ENCODE measurements at regions not wholly inside any gene's neighbourhood (a gene's known extent, or its start where the extent isn't known, plus 50 kb on each side); places are given as distances from the start of the nearest gene placed in this dataset.
A peak's percentile ranks its signal among the peaks of the same experiment; 100 is the strongest.

- H3K4me1 ChIP-seq: peaks cover 0 to 52% (median 0%) of the 10 kb centered on the region in 4 donors
- 47% methylated on average over 3 of the region's 4 CpGs for WGBS (ENCODE audit: insufficient coverage, low coverage, low lambda C conversion rate, missing lambda C conversion rate)
- H3K4me3 ChIP-seq: no peak overlapping the region
- H3K36me3 ChIP-seq: no peaks in the 10 kb centered on the region
- no peak for TF ChIP-seq CTCF (IDR thresholded peaks at IDR 0.05)
- no peak for TF ChIP-seq POLR2A (IDR thresholded peaks at IDR 0.05)
- DNase-seq: peak; percentile 62 to 83 (median 82)
- ATAC-seq: peak; percentile 50 to 82 (median 76)
- no peaks in the 10 kb centered on the region for H3K9me3 ChIP-seq
- no peaks in the 10 kb centered on the region for H3K27me3 ChIP-seq
- intact Hi-C loops (cut with DNase I): no loop called here
- H3K27ac ChIP-seq: no peak overlapping the region
Observed at GRCh38 chr2:71950256-71951082, 197.2 kb downstream of the CYP26B1 start.

- Histone ChIP-seq H3K9me3 (no peaks in the 10 kb centered on the region), H3K36me3 (no peaks in the 10 kb centered on the region), H3K27ac (no peak overlapping the region), H3K4me1 (peaks cover 0 to 52% (median 0%) of the 10 kb centered on the region in 4 donors), H3K27me3 (no peaks in the 10 kb centered on the region), H3K4me3 (no peak overlapping the region)
- intact Hi-C loops (cut with DNase I): no loop called here
- WGBS (ENCODE audit: insufficient coverage, low coverage, low lambda C conversion rate, missing lambda C conversion rate): no CpG with 5 or more reads among the region's 3 CpGs
- TF ChIP-seq POLR2A (IDR thresholded peaks at IDR 0.05) (no peak), CTCF (IDR thresholded peaks at IDR 0.05) (no peak)
- DNase-seq (no peak), ATAC-seq (no peak)
Observed at GRCh38 chr2:71949537-71949798, 198.2 kb downstream of the CYP26B1 start.

- DNase-seq (peak; percentile 79 to 92 (median 92)), ATAC-seq (peak; percentile 81 to 95 (median 84))
- WGBS (ENCODE audit: insufficient coverage, low coverage, low lambda C conversion rate, missing lambda C conversion rate): 51% methylated on average over 9 of the region's 11 CpGs
- Histone ChIP-seq H3K4me1 (peaks cover 0 to 52% (median 0%) of the 10 kb centered on the region in 4 donors), H3K36me3 (no peaks in the 10 kb centered on the region), H3K9me3 (no peaks in the 10 kb centered on the region), H3K4me3 (no peak overlapping the region), H3K27me3 (no peaks in the 10 kb centered on the region), H3K27ac (no peak overlapping the region)
- TF ChIP-seq POLR2A (IDR thresholded peaks at IDR 0.05) (no peak), CTCF (IDR thresholded peaks at IDR 0.05) (no peak)
- intact Hi-C loops (cut with DNase I): no loop called here
Observed at GRCh38 chr2:71948781-71949536, 198.7 kb downstream of the CYP26B1 start.

- Histone ChIP-seq H3K9me3 (no peaks in the 10 kb centered on the region), H3K27ac (no peak overlapping the region), H3K4me1 (peaks cover 0 to 51% (median 0%) of the 10 kb centered on the region in 4 donors), H3K4me3 (no peak overlapping the region), H3K27me3 (no peaks in the 10 kb centered on the region), H3K36me3 (no peaks in the 10 kb centered on the region)
- intact Hi-C loops (cut with DNase I): no loop called here
- ATAC-seq (no peak), DNase-seq (no peak)
- 94% methylated on average over 5 of the region's 5 CpGs for WGBS (ENCODE audit: insufficient coverage, low coverage, low lambda C conversion rate, missing lambda C conversion rate)
- TF ChIP-seq POLR2A (IDR thresholded peaks at IDR 0.05): no peak
Observed at GRCh38 chr2:71947809-71948208, 199.9 kb downstream of the CYP26B1 start.

- Histone ChIP-seq H3K9me3 (no peaks in the 10 kb centered on the region), H3K27me3 (no peaks in the 10 kb centered on the region), H3K4me1 (peaks cover 0 to 40% (median 0%) of the 10 kb centered on the region in 4 donors), H3K36me3 (no peaks in the 10 kb centered on the region), H3K27ac (no peak overlapping the region), H3K4me3 (no peak overlapping the region)
- DNase-seq: no peak
- TF ChIP-seq POLR2A (IDR thresholded peaks at IDR 0.05) (no peak), CTCF (IDR thresholded peaks at IDR 0.05) (no peak)
- intact Hi-C loops (cut with DNase I): no loop called here
- no peak for ATAC-seq
- WGBS (ENCODE audit: insufficient coverage, low coverage, low lambda C conversion rate, missing lambda C conversion rate): 69% methylated on average over 3 of the region's 8 CpGs
Observed at GRCh38 chr2:71945603-71945959, 202.1 kb downstream of the CYP26B1 start.
